Activated naive CD4-positive, alpha-beta T cell (primary cell): ENCODE measurements at regions not wholly inside any gene's neighbourhood (a gene's known extent, or its start where the extent isn't known, plus 50 kb on each side); places are given as distances from the start of the nearest gene placed in this dataset.

Experiments used
- DNase-seq, 4 experiments: peaks; one replicate each; lab custom pipeline; 2025; lab: John Stamatoyannopoulos, UW

DNA sequence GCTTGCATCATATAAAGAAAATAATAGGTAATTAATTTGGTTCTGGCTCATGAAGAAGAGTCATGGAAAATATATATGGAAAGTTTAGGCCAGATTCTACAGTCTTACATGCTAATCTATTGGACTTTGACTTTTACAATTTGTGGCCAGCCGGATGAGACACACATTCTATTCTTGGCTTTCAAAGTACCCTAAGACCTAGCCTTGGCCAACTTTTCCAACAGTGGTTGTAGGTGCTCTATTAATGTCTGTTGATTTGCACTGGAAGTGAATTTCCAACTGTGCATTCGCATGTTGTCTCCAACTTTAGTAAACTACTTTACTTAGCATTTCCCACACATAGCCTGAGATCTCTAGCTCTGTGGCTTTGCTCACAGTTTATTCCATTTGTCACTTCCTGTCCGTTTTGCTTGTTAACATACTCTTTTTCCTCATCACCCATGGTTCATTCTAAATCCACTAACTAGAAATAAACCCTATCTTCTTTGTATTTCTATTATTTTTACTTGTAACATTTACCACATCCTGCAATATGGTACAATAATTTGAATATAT is 644.0 kb downstream of the PTPRC start:
- DNase-seq, result no peak

DNA sequence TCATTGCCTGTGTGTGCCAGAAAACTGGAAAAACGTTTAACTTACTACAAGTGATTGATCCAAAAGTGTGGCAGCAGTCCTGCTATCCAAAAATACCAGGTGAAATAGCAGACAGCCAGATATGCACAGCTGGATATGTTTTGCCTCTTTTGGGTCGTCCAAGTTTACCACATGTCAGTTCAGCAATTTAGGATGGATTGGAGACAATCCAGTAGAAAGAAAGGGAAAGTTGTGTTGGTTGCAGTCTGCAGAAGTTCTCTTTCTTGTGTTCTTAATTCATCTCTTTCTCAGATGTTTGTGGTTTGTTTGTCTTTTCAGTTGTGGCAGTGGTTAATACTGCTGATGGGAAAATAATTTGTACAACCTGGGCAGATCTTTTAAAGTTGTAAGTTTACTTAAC is 645.0 kb downstream of the PTPRC start:
- DNase-seq, result no peak

DNA sequence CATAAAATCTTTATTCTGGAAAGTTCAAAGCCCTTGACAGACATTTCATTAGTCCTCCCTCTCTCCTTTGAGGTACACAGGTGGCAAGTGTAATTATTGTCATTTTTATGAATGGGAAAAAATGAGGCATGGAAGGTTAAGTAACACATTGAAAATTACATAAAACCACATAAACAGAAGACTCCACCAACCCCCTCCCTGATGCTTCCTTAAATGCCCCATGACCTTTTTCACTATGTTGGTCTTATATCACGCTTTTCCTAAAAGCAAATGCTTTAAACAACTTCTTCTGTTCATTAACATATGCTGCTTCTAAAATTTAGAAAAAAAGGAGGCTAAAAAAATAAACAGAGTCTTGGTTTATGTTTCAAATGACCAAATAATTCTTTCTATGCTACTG is 648.4 kb downstream of the PTPRC start:
- no peak for DNase-seq

DNA sequence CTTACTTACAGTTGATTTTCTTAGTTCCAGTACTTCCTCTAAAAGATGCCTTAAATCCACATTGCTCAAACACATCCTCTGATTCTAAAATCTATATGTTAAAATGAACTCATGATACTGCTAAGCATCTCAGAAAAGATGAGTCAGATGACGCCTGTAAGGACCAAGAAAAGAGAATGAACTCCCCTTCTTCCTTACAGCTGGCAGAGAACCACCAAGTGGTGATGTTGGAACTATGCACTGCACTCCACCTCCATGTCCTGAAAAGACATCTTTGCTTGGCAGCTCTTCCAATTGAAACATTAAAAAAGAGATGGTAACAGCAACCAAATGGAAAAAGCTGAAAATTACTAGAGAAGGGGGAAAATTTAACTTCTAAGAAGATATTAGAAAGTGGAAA is 648.8 kb downstream of the PTPRC start:
- no peak for DNase-seq

DNA sequence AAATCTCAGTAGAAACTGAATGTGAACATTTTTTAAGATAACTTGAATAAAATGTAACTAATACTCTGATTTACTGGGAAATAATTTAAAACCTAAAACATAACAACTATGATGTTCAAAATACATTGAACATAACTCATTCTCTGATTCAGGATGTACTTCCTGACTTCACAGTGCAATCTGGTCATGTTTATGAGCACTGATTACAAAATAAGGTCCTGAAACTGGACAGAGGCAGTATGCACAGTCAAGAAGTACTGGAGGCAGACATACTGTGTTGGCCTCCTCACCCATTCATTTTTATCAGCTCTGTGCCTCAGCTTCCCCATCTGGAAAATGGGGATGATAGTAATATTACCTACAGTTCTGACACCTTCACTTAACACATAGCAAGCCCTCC is 651.3 kb downstream of the PTPRC start:
- DNase-seq, result no peak

DNA sequence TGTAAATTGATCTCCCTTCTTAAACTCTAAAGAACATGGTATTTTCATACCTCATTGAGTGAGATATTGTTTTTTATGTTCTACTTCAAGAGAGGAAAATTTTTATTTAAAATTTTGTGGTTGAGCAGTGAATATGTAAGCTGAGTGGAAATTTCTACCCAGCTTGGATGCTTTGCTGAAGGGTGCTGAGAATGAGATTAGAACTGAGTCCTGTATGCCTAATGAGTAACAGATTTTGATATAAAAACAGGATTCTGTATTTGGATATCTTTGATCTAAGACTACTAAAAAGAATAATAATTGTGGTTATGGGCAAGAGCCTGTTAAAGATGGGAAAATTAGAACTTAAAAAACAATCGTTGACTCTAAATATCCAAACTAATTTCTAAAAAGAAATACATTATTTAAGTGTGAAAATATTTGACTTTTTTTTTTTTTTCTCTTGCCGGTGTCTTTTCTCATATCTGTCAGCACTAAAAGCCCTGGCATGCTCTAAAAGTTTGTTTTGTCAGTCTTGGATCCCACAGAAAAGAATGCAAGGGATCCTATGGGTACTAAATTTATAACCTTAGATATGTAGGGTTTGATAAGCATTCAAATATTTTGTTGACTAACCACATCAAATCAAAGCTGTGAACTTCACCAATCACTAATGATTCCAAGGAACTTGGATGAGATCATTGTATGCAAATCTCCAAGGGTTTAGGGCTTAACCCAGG is 652.3 kb downstream of the PTPRC start:
- no peak for DNase-seq

DNA sequence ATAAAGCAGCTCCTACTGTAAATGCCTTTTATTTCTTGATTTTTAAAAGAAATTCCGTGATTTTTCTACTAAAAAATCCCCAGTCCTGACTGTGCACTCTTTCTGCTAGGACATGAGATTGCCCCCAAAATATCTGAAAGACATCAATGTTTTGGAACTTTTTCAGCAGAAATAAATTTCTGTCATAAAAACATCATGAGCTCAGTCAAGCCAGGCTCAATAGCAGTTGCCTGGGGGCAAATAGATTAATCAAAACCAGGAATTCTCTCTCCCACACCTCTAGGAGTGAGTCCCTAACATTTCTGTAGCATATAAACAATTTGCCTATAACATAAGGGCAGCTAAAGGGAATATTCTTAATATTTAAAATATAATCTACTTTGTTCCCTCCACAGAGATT is 654.1 kb downstream of the PTPRC start:
- DNase-seq, result no peak

DNA sequence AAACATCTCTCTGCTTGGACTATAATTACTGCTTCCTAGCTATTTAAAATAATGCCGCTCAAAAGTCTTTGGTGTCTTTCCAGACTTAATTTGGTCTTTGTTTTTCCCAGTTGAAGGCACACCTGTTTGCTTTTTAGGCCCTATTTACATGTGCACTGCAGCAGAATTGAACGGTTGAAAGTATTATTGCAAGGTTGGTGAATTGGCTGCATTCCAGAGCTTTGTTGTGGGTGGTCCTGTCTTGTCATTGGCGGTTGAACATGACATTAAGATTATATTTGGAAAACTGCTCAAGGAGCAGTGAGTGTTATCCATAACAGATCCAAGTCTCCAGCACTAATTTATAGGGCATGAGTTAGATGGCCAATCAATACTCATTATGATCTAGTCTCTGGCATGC is 656.3 kb downstream of the PTPRC start:
- DNase-seq, result no peak

DNA sequence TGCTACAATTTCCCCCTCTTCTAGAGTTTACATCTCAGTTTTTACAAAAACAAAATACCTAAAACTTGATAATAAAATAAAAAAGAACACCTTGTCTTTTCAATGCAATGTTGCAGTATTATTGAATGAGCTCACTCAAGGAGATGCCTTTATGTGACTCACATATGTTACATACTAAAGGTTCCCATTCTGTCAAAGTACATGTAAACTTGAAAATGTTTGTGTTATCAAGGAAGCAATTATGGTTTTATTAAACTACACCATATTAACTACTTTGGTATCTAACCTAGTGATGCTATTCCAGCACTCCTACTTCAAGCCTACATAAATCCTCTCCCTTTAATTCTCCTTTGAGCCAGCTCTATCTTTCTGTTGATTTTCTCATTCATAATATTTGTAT is 658.3 kb downstream of the PTPRC start:
- no peak for DNase-seq

DNA sequence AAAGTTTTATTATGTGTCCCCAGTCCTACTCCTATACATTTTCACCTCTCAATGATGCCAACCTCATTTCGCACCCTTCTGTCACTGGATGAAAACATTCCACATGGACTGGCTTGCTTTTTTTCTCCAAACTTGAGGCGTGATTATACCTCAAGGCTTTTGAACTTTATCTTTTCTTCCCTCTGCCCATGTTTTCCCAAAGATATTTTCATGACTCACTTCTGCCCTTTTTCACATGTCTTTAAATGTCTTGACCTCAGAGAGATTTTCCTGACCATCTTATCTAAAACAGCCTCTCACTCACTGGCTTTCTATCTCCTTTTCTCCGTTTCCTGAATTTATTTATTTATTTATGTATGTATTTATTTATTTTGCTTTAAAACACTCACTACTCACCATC is 659.0 kb downstream of the PTPRC start:
- DNase-seq, result no peak

DNA sequence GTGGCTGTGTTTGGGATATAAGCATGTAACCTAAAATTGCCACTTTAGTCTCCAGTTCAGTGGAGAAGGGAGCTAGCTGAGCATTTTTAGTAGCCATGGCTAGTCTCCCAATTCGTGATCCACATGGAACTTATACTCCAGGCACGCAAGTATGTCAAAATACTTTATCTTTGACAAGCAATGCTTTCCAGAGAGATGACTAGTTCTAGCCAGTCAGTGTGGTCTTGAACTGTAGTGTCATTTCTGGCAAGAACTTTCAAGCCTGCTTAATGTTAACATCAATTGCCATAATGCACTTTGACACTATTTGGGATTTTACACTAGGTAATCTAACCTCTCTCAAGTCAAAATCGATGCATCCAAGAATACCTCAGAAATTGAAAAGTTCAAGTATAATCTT is 660.0 kb downstream of the PTPRC start:
- no peak for DNase-seq

DNA sequence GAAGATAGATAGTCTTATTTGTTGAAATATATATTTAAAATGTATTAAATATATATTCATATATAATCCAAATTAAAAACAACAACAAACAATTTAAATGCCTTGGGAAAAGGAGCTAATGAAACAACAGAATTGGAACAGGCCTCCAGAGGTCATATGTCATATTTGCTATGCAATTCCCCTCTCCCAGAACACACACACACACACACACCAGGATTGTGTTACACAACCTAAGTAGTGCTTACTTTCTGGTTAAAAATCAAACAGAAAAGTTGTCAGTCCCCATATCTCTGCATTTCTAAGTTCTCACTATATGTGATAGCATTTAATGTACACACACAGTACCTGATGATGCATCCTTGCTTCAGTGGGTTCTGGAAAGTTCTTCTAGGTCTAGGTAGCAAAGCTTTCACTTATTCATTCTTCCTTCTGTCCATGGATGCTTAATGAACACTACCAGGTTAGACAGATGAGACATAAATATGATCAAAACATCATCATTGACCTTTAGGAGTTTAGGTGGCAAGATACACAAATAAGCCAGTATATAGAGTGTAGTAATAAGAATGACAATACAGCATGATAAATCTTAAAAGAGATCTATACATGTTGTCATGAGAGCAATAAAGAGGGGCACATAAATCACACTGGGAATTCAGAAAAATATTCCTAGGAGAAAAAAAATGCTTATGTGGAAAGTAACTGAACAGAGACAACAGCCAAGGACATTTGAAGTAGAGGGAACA is 662.8 kb downstream of the PTPRC start:
- DNase-seq, result no peak

DNA sequence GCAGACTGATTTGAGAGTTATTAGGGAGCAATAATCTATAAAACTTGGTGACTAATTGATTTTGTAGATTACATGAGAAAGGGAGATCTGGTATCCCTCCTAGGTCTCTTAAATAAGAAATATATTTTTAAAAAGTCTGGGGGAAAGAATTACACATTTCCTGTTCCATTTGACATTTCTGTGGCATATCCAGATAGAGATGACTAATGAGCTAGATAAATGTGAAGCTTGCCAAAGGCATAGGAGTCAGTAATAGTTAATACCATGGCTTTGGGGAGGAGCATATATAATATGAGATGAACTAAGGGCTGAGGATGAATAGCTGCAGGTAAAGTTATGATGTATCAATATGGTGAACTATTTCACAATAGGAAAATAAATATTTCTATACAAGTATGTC is 663.7 kb downstream of the PTPRC start:
- no peak for DNase-seq

DNA sequence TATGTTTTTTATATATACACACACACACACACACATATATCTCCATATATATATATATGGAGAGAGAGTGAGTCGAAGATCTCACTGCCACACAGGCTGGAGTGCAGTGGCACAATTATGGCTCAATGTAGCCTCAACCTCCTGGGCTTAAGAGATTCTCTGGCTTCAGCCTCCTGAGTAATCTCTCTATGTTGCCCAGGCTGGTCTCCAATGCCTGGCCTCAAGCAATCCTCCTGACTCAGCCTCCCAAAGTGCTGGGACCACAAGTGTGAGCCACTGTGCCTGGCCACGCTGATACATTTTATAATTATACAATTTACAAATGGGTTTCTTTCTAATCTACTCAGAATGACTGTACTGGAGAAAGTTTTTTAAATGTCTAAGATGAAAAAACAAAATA is 664.2 kb downstream of the PTPRC start:
- no peak for DNase-seq

DNA sequence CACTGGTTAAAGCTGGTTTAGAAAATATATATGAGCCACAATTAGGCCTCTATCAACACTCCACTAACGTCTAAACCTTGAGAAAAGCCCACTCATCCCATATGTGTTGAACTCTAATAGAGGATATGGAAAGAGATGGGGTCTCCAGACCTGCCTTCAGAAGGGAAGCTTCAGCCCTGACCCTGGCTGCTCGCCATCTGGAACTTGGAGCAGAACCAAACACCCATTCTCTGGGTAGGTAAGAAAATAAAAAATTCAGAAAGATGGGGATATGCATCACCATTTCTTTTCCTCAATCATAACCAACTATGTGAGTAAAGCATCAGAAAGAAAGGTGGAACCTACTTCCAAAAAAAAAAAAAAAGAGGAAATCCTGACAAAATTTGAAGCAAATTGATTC is 666.2 kb downstream of the PTPRC start:
- no peak for DNase-seq

DNA sequence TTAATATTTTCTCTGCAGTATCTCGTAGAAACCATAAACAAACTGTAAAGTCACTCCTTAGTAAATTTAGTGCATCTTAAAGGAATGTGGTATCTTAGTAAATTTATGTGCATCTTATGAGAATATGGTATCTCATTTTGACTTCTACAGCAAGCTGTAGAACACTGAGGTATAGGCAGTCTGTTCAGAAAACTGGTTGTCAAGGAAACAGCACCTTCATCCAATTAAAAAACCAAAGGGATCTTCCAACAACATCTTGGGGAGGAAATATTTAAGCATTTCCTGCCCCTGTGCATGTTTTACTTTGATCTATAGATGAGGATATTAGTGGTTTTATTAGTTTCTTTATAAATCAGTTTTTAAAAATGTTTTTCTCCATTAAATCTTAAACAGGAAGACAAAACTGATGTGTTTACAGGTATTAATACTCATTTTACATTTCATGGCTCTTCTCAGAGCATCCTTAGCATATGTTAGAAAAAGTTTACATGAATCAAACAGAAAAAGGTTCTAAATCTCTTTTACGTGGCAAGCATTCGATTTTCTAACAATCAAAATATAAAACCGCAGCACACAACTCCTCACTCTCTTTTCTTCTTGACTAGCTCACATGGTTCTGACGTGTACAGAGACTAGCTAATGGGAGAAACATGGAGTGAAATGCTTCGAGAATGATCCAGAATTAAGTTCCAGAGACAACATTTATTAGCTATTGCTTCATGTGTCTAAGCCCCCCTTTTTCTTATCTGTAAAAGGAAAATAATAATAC is 668.8 kb downstream of the PTPRC start:
- DNase-seq, result no peak

DNA sequence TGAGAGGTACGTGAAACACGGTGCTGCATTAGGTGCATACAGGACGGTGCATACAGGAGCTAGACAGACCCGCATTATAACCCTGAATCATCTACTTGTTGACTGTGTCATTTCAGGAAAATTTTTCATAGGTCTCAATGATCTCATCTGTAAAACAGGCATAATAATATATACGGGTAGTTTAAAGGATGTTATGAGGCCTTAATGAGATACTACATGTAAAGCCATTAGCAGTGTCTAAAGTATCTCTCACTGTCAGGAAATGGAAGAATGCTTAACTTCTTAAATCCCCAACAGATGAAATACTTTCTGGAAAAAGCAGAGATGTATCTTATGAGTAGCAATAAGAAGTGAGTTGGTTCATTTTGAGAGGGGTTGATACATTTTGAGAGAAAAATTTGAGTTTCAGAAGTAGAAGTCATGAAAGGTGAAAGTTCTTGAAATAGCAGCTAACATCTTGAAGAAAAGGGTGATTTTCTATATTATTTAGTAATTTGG is 669.6 kb downstream of the PTPRC start:
- DNase-seq, result no peak

DNA sequence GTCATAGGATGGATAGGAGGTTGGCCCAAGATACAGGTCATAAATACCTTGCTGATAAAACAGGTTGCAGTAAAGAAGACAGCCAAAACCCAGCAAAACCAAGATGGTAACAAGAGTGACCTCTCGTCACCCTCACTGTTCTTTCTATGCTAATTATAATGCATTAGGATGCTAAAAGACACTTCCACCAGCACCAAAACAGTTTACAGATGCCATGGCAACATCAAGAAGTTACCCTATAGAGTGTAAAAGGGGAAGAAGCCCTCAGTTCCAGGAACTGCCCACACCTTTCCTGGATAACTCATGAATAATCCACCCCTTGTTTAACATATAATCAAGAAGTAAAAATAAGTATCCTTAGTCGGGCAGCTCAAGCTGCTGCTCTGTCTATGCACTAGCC is 671.9 kb downstream of the PTPRC start:
- no peak for DNase-seq

DNA sequence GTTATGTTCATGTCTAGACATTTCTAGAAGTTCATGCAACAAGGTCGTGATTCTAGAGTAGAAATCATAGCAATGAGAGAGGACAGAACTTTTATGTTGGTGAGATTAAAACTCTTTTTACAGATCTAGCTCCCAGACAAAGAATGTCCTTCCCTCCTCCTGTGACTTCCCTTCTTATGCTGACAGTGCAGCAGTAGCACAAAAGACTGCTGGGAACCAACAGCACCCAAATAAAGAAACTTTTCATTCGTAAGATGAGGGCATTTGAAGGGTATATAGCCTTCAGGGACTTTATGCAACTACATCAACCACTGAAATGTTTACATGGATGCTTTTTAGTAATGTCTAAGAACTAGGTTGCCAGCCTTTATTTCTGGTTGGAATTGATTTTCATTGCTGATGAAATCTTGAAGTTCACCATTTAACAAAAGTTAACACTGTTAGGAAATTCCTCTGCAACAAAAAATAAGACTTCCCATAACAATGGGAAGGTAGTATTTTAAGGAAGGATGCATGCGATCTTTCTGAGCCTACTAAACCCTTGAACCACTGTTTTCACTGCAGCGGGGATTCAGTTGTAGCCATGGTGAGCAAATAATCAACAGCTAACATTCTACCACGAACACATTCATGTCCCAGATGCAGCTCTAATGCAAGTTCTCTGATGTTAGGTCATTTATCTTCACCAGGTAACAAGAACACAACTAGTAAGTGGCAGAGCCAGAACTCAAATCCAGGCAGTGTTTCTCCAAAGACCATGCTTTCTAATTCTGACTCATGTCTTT is 672.8 kb downstream of the PTPRC start:
- DNase-seq, result no peak

DNA sequence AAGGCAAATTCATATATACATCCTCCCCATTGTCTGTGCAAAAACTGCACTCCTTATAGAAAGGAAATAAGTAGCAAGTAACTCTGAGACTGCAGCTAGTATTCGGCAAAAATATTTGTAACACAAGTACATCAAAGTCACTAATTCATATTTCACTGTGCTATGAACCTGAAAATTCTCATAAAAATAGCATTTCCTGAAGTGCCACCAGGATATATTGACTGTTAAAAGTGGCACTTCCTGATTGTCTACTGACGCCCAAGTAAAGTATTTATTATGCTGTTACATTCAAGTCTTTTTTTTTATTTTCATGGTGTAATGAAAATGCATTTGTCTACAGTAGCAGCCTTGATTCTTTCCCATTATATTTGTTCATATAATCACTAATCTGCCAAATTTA is 673.8 kb downstream of the PTPRC start:
- DNase-seq, result no peak

DNA sequence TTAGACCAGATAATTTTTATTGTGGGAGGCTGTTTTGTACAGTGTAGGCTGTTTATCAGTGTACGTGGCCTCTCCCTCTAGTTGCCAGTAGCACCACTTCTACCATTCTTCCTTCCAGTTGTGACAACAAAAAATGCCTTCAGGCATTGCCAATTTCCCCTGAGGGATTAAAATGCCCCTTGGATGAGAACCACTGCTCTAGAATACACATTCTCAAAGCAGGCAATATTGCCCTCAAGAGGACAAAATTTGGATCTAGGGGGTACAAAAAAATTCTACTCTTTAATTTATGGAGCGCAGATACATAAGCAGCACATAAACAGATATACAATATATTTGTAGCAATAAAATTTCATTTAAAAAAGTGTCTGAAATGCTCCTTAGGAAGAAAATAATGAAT is 674.6 kb downstream of the PTPRC start:
- no peak for DNase-seq

DNA sequence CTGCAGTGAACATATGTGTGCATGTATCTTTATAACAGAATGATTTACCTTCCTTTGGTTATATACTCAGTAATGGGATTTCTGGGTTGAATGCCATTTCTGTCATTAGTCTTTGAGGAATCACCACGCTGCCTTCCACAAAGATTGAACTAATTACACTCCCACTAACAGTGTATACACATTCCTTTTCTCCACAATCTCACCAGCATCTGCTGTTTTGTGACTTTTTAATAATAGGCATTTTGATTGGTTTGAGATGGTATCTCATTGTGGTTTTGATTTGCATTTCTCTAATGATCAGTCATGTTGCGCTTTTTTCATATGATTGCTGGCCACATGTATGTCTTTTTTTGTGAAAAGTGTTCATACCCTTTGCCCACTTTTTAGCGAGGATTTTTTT is 680.5 kb downstream of the PTPRC start:
- no peak for DNase-seq
